ENCODE measurements at regions not wholly inside any gene's neighbourhood (a gene's known extent, or its start where the extent isn't known, plus 50 kb on each side); places are given as distances from the start of the nearest gene placed in this dataset.

DNA sequence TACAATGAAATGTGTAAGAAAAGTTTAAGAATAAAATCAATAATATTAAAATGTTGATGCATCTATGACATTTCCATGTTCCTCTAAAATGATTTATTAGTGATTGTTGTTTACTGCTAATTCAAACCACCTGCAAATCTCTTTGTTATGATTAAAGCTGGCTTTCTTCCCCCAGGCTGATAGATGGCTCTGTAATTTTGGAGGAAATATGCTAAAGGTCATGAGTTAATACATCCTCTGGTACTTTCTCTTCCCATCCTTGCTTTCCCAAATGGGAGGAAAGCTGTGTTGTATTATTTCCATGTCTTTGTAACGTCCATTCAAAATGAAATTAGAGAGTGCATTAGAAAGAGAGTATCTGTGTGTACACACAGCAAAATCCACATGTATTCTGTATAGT, 139.5 kb upstream of the TMCO5A start:
- no peak for DNase-seq

DNA sequence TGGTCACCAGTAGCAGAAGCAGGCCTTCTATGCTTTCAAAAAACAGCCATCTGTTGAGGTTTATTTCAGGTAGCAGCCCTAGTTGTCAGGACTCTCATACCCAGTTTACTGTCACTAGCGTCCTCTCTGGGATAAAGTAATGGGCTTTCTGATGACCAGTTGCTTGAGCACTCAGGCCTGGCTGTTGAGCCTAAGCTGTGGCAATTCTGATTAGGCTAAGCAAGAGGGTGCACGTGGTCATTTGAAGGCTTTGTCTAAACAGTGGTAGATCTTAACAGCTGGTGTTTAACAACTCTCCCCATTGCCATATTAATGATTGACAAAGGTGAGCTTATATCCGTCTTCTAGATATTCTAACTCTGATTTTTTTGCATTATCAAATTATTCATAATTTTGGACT, 132.9 kb upstream of the TMCO5A start:
- no peak for DNase-seq

DNA sequence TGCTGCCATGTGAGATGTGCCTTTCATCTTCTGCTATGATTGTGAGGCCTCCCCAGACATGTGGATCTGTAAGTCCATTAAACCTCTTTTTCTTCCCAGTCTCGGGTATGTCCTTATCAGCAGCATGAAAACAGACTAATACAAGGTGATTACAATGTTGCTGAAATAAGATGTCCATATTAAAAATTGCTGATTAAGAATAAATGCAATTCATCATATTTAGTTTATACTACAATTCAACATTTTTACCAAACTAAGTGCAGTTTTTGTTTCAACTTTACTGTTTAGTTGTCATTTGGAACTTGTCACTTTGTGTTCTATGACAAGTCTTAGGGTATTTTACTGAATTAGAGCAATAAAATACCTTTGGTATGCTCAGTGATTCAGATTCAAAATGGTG, 127.6 kb upstream of the TMCO5A start:
- no peak for DNase-seq

DNA sequence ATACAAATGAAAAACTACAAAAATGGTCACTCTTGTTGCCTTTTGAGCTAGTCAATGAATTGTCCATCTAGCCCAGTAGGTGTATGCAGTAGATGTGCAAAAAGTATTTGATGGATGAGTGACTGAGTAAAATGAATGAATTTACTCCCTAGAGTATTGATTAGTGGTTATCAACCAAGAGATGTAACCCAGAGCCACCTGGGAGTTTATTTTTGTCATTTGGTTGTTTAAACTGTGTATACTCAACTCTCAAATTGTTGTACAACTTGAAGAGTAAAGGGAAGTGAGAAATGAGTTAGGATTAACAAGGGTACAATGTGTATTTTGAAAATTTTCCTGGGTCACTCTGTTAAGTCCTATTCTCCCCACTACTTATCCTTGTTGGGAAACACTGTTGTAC, 124.1 kb upstream of the TMCO5A start:
- no peak for DNase-seq

DNA sequence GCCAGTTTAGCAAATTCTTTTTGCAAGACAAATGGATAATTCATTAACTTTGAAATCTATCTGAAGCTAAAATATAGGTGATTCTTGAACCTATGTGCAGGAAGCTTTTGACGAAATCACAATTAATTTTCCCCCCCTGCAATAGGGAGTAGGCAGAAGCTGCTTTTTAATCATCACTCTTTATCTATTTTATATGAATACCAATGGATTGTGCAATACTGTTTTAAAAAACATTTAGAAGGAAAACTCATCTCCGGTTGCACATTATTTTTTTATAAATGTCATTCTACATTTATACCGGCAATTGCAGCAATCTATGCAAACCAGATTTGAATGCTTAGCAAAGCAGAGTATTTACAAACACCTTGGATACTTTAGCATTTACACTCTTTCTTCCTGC, 121.1 kb upstream of the TMCO5A start:
- no peak for DNase-seq

DNA sequence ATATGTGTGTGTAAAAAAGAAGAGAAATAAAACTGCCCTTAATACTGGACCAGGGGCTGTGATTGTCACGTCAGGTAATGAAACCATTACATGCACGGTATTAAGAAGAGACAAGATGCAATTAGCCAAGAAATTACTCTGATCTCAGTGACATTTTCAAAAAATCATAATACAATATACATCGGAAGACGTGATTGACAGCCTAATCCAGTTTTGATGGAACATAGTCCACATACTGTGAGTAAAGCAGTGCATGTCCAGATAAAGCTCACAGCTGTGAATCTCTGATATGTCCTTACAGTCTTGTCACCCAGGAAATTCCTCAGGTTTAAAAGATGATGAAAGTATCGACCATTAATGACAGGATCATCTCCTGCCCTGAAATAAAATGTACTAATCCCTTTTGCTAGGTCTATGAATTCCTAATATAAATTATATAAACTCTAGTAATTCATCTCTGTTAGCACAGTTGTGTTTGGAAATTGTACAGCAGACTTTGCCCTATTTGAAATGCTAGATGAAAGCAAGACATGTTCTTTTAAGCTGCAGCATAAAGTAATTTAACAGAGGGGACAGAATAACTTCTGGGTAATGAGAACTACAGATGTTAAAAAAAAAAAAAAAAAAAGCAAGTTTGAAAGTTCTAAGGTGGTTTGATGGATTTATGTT, 119.5 kb upstream of the TMCO5A start:
- no peak for DNase-seq

DNA sequence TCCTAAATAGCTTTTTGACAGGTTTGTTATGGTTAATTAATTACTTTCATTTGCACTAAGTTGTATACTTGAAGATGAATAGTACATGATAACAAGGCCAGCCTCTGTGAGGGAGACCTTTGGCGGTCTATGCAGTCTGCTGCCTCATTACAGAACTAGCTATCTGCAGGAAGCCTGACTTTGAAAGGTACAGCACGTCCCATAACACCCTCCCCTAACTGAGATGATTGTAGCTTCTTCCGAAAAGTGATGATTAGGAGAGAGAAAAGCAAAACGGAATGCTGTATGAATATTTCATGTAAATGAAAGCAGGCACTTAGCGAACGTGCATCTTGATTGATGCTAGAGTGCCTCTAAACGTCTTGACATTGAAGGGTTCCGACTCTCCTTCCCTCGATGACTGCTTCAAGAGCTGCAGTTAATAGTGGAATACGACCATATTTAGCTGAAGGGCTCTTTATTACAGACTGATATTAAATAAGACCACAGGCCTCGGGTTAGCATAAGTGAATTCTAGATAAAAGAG, 116.2 kb upstream of the TMCO5A start:
- DNase-seq, result no peak

DNA sequence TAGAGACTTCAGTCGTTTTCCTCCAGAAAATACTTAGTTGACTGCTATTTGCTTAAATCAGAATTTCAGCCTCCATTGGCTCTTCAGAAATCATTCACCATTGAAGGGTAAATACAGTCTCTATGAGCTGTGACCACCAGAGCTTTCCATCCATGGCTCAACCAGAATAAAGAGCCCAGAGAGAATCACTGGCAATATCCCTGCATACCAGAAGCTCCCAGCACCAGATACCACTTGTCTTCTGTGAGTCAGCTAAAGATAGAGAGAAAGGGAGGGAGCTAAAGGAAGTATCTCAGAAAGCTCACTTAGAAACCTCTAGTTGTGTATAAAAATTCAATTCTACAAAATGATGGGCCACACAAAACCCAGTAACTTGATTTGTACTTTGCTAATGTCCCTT, 115.2 kb upstream of the TMCO5A start:
- no peak for DNase-seq

DNA sequence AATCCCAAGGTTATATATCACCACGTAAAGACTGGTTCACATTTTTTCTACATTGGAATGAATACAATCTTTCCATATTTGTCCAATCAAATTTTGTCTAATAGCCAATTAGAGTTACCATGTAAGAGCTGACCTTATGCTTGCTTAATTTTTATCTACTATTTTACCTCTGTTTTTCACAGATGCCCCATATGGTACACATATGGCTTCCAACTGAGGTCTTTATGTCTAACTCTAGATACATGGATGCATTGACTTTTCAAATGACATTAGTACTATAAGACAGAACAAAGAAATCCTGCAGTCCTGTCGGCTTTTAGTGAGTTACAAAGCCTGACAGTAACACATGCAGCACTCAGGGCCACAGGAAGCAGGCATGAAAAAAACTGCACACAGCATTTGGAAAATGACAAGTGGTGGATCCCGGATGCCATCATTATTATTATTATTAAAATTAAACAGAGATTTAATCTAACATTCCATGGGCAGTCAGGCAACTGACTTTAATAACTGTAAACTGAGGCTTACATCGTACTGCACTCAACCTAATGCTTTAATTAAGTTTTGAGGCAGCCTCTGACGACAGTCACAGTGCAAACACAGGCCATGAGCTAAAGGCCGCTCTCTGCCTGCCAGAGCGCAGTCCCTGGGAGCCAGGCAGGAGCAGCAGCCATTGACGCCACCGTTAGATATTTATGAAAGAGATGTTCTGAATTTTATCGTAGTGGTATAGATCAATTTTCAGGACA, 113.9 kb upstream of the TMCO5A start:
- no peak for DNase-seq

DNA sequence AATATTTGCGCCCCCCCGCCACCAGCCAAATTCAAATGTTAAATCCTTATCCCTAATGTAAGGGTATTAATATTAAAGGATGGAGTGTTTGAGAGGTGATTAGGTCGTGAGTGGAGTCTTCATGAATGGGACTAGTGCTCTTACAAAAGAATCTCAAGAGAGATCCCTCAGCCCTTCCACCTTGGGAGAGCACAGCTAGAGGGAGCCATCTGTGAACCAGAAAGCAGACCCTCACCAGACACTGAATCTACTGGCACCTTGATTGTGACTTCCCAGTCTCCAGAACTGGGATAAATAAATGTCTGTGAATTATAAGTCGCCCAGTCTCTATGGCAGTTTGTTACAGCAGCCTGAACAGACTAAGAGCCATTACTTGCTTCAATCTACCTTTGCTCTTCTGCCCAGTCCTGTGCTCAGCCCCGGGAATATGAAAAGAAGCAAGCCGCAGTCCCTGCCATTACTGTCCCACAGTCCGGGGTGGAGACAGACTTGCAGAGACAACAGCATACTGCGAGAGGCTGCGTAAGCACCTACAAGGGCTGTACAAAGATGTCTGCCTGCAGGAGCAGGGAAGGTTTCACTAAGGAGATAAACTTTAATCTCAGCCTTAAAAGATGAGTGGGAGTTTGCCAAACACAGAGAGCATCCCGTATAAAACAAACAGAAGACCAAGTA, 110.7 kb upstream of the TMCO5A start:
- DNase-seq, result no peak

DNA sequence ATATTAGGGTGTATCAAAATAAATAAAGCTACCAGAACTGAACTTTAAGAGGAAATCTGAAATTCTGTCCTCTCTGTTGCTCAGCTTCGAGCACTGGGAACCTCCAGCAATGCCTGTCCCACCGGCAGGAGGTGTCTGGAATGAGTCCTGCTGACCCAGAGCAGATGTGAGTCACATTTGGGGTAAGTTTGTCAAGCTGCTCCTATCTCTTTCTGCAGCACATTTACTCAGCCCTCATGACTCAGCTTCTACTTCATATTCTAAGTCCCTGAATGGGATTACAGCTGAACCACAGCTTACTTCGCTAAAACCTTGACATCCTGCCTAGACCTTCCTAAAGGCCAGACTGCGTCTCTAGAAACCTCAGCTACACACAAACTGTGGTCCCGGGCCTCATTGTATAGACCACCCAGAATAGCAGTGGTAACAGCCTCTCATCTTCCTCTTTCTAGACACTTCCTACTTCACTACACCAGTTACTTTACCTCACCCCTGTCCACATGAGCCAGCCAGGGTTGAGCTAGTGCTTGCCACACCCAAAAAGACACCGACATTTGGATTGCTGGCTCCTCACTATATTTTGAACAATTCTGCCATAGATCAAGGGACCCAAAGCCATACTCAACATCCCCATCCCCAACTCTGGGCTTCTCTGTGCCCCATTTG, 109.6 kb upstream of the TMCO5A start:
- DNase-seq, result no peak

DNA sequence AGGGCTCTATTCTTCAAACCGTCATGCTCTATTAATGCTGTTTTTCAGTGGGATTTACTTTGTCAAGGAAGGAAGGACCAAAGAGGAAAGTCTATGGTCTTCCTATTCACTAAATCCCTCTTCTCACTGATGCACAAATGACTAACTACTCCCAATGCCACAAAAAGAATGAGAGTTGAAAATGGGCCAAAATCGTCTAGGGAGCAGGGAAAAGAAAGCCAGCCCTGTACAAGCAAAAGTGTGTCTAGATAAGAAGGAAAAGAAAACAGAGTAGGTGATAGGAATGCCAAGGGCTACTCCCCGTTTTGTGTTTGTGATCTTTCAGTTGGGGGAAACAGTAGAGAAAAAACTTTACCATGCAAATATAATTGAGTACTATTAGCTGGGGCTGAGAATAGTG, 97.2 kb upstream of the TMCO5A start:
- DNase-seq, result no peak

DNA sequence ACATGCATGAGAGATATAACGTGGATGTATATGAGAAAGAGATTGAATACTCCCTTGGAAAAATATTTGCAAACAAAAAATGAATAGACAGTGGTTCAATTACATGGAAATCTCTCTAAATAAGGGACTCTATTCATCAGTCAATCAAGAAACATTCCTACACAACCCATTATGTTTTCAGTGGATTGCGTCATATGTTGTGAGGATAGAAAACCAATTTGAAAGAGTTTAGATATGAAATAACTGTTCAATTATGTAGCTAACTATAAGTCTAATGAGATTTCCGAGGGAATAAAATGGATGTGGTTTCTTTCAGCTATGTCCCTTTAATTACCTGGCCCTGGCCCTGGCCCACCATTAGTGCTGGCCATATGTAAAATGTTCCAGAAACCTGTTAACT, 86.7 kb upstream of the TMCO5A start:
- DNase-seq, result no peak

DNA sequence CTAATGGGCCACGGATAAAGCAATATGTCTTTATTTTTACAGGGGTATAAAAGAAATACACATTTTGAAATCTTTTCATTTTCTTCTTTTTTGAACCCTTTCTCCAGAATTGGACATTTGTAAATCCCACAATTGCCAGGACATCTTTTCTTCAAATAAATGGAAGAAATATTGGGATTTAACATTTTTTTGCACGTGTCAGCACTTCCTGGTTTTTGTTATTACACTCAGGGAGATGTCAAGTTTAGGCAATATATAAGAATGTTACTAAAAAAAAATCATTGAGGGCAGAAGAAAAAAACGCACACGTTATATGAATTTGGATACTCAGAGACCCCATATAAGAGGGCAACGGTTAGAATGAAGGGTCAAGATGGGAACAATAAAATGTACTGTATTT, 78.3 kb upstream of the TMCO5A start:
- no peak for DNase-seq

DNA sequence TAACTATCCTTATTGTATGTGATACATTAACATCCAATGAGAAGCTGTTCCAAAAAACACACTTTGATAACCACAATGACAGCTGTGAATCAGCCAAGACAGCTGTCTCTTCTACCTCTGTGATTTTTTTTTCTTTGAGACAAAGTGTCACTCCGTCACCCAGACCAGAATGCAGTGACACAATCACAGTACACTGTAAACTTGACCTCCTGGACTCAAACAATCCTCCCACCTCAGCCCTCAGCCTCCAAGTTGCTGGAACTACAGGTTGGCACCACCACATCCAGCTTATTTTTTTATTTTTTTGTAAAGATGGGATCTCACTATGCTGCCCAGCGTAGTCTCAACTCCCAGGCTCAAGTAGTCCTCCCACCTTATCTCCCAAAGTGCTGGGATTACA, 73.5 kb upstream of the TMCO5A start:
- no peak for DNase-seq

DNA sequence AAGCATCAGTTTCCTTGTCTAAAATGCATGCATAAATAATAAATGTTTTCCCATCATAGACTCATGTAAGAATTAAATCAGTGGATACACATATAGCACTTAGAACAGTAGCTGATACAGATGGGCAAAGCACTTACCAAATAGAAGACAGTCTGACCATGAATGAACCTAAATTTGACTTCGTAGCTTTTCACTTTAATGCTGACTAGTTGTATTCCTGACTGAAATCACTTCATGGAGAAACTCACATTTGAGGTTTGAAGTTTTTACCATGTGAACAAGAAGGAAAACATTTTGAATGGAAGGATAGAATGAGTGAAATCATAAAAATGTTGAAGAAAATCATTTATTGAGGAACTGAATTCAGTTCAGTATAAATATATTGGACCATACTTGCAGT, 68.8 kb upstream of the TMCO5A start:
- DNase-seq, result no peak

DNA sequence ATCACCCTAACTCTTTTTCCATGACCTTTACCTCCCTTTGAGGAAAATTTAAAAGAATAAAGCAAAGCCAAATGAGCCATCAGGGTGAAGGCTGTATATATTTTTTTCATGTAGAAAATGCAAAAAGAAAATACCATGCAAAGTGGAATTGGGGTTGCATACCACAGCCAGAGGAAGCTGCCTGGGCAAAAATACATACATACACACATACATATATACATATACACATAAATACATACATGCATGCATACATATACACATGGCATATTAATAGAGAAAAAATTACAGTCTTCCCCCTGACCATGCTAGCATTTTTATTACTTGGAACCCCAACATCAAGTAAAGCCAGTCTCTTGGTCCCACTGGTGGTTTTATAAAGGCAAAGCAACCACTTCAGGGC, 63.7 kb upstream of the TMCO5A start:
- no peak for DNase-seq

DNA sequence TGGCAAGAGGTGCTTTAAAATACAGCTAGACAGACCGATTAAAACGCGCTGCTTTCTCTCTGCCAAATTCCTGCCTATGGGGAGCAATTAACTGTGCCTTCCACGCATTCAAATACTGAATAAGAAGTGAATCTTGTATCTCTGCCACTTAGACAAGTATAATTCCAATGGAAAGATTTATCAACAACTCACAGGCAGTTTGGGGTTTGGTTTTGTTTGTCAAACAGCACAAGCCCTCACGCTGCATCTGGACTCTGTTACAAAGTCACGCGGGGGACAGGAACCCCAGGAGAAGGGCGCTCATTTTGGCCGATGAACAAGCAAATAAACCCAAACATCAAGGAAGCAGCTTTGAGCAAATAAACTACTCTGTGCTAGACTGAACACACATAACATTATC, 61.8 kb upstream of the TMCO5A start:
- DNase-seq, result no peak

DNA sequence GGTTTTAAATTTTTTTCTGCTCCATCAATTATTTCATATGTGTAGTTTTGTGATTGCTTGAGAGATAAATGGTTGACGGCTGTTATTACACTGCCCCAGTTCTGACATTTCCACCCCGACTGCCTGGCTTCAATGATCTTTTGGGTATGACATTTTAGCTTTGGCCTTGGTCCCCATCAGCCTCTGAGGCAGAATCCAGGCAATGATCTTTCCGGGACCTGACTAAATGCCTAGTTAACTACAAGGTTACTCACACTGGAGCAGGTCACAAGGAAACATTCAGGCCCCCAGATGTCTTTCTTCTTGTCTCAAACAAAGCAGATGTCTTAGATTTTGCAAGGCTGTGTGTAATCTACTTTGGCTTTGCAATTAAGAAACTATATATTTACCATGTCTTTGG, 61.1 kb upstream of the TMCO5A start:
- no peak for DNase-seq

DNA sequence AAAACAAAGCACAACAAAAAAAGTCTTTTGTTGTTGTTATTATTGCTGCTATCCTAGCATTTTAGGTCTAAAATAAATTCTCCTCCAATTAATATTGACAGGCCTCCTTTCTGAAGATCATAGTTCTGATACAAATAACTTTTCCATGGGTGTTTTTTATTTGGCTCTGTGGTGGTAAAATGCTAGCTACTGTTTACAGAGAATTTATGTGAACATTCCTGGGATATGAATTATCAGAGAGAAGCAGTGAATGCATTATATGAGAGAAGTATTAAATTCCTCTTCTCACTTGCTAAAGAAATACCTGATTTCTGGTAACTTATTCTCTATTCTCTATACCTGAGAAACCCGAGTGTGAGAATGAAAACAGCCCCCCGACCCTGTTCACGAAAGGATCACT, 57.5 kb upstream of the TMCO5A start:
- DNase-seq, result no peak

DNA sequence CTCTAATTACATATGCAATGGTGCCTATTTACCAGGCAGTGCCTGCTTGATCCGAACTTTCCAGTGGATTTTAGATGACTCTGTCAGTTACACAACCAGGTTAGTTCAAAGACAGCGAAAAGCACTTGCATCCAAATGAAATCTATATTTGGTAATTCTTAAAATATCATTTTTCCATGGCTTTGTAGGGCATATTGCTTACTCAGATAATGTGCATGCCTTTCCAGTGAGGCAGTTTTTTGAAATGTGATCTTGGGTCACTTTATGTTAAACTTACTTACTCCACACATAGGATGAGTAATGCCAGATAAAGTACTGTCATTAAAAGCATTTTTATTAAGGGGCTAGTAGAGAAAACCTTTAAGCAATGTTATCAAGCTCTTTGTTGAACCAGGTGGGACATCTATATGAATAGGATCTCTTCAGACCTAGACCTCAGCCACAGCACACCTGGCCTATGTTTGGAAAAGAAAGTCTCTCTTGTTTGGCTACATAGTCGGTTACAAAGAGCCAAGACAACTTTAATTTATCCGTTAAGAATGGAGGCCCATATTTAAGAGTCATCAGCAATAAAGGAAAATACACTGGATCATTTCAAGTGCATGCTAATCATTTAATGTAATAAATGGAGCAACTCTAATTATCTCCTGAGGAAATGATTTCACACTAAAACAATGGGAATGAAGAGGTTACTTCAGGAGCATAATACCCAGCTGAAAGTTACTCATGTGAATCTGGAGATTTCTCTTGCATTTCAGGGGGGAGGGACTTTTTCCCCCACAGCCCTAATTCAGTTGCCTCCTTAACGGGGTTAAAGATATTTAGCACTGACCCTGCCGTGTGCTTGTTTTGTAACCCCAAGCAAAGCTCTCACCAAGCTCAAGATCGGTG, 56.3 kb upstream of the TMCO5A start:
- no peak for DNase-seq

DNA sequence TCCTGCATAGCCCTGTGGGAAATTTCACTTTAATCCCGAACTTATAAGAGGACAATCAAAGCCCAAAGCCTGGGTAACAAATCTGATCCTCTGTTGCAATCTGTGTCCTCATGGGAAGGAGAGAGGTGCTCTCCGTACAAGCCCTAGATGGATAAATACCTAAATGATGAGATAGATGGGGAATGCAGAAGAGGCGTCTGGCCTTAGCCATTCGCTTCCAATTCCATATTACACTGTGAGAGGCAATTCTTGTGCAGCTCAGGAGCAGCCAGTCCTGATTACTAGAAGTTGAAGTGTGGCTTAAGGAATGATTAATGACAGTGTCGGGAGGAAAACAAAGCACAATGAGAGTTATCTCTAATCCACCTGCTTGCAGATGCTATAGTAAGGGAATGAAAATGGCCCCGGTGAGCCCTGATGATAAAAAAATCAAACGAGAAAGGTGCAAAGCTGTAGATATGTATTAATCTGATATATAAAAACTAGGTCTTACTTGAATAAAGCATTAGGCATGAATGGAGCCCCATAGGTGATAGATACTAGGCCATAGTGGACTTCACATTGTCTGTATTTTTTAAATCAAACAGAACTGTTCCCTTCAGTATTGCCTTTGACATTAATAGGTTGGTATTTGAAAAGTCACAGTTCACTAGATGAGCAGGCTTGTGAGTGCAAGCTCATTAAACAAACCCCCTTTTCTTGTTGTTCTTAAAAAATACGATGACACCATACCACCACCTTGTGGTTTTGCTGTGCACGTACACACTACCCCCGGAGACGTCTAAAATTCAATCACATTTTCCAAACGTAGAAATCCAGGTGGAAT, 54.2 kb upstream of the TMCO5A start:
- no peak for DNase-seq

Measured in stimulated activated CD4-positive, alpha-beta T cell treated with anti-CD3 and anti-CD28 coated beads, Interleukin-4, amount 100 ng/mL, for 24 hours (primary cell).